ENCODE measurements at regions not wholly inside any gene's neighbourhood (a gene's known extent, or its start where the extent isn't known, plus 50 kb on each side); places are given as distances from the start of the nearest gene placed in this dataset.
A peak's percentile ranks its signal among the peaks of the same experiment; 100 is the strongest.

DNA sequence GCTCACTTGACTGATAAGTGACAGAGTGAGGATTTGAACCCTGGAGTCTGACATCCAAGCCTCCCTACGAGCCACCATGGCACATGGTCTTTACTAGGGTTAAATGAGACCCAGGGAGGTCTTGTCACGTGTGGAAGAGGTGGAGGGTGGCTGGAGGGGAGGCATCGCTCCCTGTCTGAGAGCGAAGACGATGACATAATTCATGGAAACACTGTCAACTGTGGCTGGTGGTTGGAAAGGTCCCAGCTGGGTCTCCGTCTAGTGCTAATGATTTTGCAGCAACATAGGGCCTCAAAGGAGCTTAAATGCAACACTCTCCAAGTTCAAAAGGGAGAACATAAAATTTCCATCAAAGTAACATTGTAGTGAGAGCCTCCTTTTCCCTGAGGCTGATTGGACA is 99.9 kb upstream of the BAIAP2L1 start:
- POLR2A ChIA-PET = no interaction called here
- peaks cover 10% of the 10 kb centered on the region for H3K9me3 Mint-ChIP-seq
- H3K4me1 Mint-ChIP-seq = peaks cover 2% of the 10 kb centered on the region

DNA sequence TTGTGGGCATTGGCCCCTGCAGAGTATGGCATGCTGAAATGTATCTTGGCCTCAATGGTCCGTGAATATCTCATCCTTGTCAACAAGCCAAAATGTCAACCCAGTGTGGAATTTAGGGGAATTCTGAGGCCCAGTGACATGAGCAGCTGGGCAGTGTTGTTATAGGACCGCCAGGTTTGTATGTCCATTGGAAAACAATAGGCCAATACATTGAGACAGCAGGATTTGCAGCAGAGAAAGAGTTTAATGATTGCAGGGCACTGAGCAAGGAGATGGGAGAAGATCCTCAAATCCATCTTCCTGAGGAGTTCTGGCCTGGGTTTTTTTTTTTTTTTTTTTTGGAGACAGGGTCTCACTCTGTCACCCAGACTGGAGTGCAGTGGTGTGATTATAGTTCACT is 95.7 kb upstream of the BAIAP2L1 start:
- no peak overlapping the region for H3K4me3 Mint-ChIP-seq
- no peak overlapping the region for H3K27ac Mint-ChIP-seq
- no peak for DNase-seq
- no peaks in the 10 kb centered on the region for H3K27me3 Mint-ChIP-seq
- H3K9me3 Mint-ChIP-seq = peaks cover 15% of the 10 kb centered on the region
- POLR2A ChIA-PET = no interaction called here
- no peaks in the 10 kb centered on the region for H3K36me3 Mint-ChIP-seq (ENCODE audit: low read depth)
- no peaks in the 10 kb centered on the region for H3K4me1 Mint-ChIP-seq
- CTCF ChIA-PET = no interaction called here

More for the DNA sequence above, 99.9 kb upstream of the BAIAP2L1 start:
- DNase-seq = no peak
- Mint-ChIP-seq H3K36me3 (ENCODE audit: low read depth) (no peaks in the 10 kb centered on the region), H3K27ac (no peak overlapping the region), H3K4me3 (no peak overlapping the region), H3K27me3 (no peaks in the 10 kb centered on the region)
- CTCF ChIA-PET = no interaction called here

DNA sequence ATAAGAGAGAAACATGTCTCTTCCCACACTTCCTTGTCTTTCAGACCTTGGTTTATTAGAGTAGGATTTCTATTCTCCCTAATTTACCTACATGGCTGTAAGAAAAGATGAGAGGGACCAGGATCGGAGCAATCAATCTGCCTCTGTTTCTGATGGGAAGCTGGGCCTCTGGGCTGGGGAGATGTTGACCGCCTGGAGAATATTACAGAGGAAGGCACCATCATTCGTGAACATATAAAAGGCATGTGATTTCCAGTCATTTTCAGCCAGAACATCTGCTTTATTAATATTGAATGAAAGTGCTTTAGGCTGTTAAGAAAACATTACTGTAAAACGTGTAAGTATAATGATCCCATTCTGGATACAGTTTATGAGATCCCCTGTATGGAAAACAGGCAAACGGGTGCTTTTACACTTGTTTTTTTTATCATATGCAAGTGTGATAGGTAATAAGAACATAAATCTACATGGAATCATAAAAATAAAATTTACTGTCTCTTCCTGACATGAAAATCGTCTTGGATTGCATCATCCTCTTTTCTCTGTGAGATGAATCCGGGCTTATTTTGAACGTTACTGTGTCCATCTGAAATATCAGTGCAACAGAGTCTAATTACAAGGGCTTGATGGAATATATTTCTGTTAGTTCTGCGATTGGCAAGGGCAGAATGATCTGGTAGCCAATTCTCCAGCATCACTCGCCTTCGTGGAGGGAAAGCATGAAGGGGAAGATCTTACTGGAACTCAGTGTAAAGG is 94.5 kb upstream of the BAIAP2L1 start:
- ChIA-PET POLR2A (no interaction called here), CTCF (no interaction called here)
- Mint-ChIP-seq H3K36me3 (ENCODE audit: low read depth) (no peaks in the 10 kb centered on the region), H3K4me1 (no peaks in the 10 kb centered on the region), H3K9me3 (peaks cover 15% of the 10 kb centered on the region), H3K27me3 (no peaks in the 10 kb centered on the region), H3K27ac (no peak overlapping the region), H3K4me3 (no peak overlapping the region)
- DNase-seq = no peak

DNA sequence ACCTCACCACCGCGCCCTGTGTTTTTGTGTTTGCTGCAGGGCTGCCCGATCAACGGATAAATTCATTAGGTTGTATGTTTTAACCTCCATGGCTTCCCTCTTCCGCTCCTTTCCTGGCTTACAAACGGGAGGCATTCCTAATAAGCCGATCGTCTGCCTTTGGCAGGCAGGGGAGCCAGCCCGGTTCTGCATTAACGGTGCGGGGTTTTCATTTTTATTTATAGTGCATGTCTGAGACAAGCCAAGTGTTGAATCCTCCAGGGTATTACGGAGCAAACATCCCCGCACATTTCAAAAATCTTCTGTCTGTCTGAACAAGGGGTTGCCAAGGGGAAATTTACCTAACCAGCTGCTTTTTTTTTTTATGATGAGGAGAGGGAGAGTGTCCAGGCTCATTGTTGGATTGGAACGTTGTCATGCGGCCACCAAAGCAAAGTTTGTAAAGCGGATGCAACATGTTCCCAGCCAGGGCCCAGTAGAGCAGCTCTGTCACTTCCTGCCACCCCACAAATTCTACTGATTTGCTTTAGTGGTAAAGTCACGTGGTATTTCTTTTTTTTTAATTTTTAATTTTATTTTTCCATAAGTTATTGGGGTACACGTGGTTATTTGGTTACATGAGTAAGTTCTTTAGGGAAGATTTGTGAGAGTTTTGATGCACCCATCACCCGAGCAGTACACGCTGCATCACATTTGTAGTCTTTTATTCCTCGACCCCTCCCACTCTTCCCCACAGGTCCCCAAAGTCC is 92.3 kb upstream of the BAIAP2L1 start:
- no peak overlapping the region for H3K4me3 Mint-ChIP-seq
- no peaks in the 10 kb centered on the region for H3K4me1 Mint-ChIP-seq
- ChIA-PET POLR2A (no interaction called here), CTCF (no interaction called here)
- no peak overlapping the region for H3K27ac Mint-ChIP-seq
- no peak for DNase-seq
- H3K27me3 Mint-ChIP-seq = no peaks in the 10 kb centered on the region
- no peaks in the 10 kb centered on the region for H3K36me3 Mint-ChIP-seq (ENCODE audit: low read depth)
- peaks cover 11% of the 10 kb centered on the region for H3K9me3 Mint-ChIP-seq

DNA sequence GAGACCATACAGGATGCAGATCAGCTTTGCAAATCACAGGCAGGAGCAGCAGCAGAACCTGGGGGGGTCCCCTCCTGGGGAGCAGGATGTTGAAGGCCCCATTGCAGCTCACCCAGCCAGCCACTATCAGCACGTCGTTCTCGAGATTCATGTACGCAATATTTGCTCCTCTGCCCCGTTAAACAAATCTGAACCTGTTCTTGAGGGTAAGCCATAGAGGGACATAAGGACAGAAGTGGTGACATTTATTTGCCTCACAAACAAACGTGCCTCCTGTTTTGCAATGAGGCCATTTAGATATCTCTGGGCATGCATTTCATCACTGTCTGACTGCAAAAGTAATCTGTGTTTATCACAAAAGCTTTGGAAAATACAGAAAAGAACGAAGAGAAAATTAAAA is 87.3 kb upstream of the BAIAP2L1 start:
- Mint-ChIP-seq H3K4me3 (no peak overlapping the region), H3K27me3 (no peaks in the 10 kb centered on the region), H3K36me3 (ENCODE audit: low read depth) (no peaks in the 10 kb centered on the region), H3K27ac (no peak overlapping the region), H3K9me3 (peaks cover 6% of the 10 kb centered on the region), H3K4me1 (no peaks in the 10 kb centered on the region)
- POLR2A ChIA-PET = no interaction called here
- no peak for DNase-seq
- CTCF ChIA-PET = interaction anchor here (1.3 kb wide), 1 partner anchor 15 kb away, joined by 3 read pairs; no protein-coding TSS in a partner anchor

GRCh38 chr7:98483964-98484545 is 83.2 kb upstream of the BAIAP2L1 start:
- Mint-ChIP-seq H3K9me3 (peaks cover 8% of the 10 kb centered on the region), H3K36me3 (ENCODE audit: low read depth) (no peaks in the 10 kb centered on the region), H3K4me1 (no peaks in the 10 kb centered on the region), H3K27me3 (no peaks in the 10 kb centered on the region), H3K4me3 (no peak overlapping the region), H3K27ac (no peak overlapping the region)
- CTCF ChIA-PET = no interaction called here
- POLR2A ChIA-PET = no interaction called here
- no peak for DNase-seq

- Mint-ChIP-seq H3K27ac (no peak overlapping the region), H3K27me3 (no peaks in the 10 kb centered on the region), H3K4me1 (no peaks in the 10 kb centered on the region), H3K36me3 (ENCODE audit: low read depth) (no peaks in the 10 kb centered on the region), H3K9me3 (peaks cover 8% of the 10 kb centered on the region), H3K4me3 (no peak overlapping the region)
- ChIA-PET CTCF (no interaction called here), POLR2A (no interaction called here)
- no peak for DNase-seq
These were observed 82.5 kb upstream of the BAIAP2L1 start for GRCh38 chr7:98483276-98483963.

GRCh38 chr7:98479318-98479717 is 78.4 kb upstream of the BAIAP2L1 start:
- POLR2A ChIA-PET = no interaction called here

DNA sequence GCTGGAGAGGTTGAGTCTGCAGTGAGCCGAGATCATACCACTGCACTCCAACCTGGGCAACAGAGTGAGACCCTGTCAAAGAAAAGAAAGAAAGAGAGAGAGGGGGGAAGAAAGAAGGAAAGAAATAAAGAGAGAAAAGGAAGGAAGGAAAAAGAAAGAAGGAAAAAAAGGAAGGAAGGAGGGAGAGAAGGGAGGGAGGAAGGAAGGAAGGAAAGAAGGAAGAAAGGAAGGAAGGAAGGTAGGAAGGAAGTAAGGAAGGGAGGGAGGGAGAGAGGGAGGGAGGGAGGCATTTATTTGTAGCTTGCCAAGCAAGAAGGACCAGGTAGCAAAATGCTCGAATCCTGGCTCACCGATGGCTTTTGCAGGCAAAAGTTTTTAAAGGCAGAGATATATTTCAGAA is 74.5 kb upstream of the BAIAP2L1 start:
- Mint-ChIP-seq H3K27ac (no peak overlapping the region), H3K27me3 (peaks cover 3% of the 10 kb centered on the region), H3K9me3 (peaks cover 2% of the 10 kb centered on the region), H3K4me1 (peaks cover 3% of the 10 kb centered on the region), H3K36me3 (ENCODE audit: low read depth) (no peaks in the 10 kb centered on the region), H3K4me3 (no peak overlapping the region)
- ChIA-PET POLR2A (no interaction called here), CTCF (no interaction called here)
- DNase-seq = no peak

More at GRCh38 chr7:98479318-98479717, 78.4 kb upstream of the BAIAP2L1 start:
- Mint-ChIP-seq H3K9me3 (peaks cover 2% of the 10 kb centered on the region), H3K4me3 (no peak overlapping the region), H3K4me1 (no peaks in the 10 kb centered on the region), H3K27me3 (no peaks in the 10 kb centered on the region), H3K36me3 (ENCODE audit: low read depth) (no peaks in the 10 kb centered on the region), H3K27ac (no peak overlapping the region)
- CTCF ChIA-PET = interaction anchor here (0.6 kb wide), 1 partner anchor 1249 kb away, joined by 3 read pairs; no protein-coding TSS in a partner anchor
- no peak for DNase-seq

- Mint-ChIP-seq H3K36me3 (ENCODE audit: low read depth) (no peaks in the 10 kb centered on the region), H3K4me3 (no peak overlapping the region), H3K27me3 (peaks cover 3% of the 10 kb centered on the region), H3K9me3 (no peaks in the 10 kb centered on the region), H3K27ac (no peak overlapping the region), H3K4me1 (peaks cover 3% of the 10 kb centered on the region)
- ChIA-PET CTCF (no interaction called here), POLR2A (no interaction called here)
- DNase-seq = no peak
These were observed 73.7 kb upstream of the BAIAP2L1 start for GRCh38 chr7:98474558-98474957.

- Mint-ChIP-seq H3K27ac (no peak overlapping the region), H3K27me3 (peaks cover 3% of the 10 kb centered on the region), H3K36me3 (ENCODE audit: low read depth) (no peaks in the 10 kb centered on the region), H3K4me3 (no peak overlapping the region), H3K4me1 (peaks cover 3% of the 10 kb centered on the region), H3K9me3 (no peaks in the 10 kb centered on the region)
- POLR2A ChIA-PET = no interaction called here
- DNase-seq = no peak
- CTCF ChIA-PET = interaction anchor here (0.8 kb wide), 1 partner anchor 17 kb away, joined by 3 read pairs; no protein-coding TSS in a partner anchor
These were observed 71.6 kb upstream of the BAIAP2L1 start for GRCh38 chr7:98472521-98472954.

GRCh38 chr7:98470485-98471240 is 69.8 kb upstream of the BAIAP2L1 start:
- Mint-ChIP-seq H3K36me3 (ENCODE audit: low read depth) (no peaks in the 10 kb centered on the region), H3K27me3 (peaks cover 3% of the 10 kb centered on the region), H3K27ac (no peak overlapping the region), H3K9me3 (no peaks in the 10 kb centered on the region), H3K4me1 (peaks cover 3% of the 10 kb centered on the region), H3K4me3 (no peak overlapping the region)
- ChIA-PET CTCF (no interaction called here), POLR2A (no interaction called here)
- DNase-seq = peak; percentile 9
